Bronchial epithelial cell (primary cell): ENCODE measurements at regions not wholly inside any gene's neighbourhood (a gene's known extent, or its start where the extent isn't known, plus 50 kb on each side); places are given as distances from the start of the nearest gene placed in this dataset.

ENCODE experiments used
- DNase-seq: peaks from one replicate; pipeline ENCODE4 v3.0.0-alpha.2; 2010; ENCODE audit warnings: low read depth
- FAIRE-seq: peaks from 2 replicates; lab custom pipeline; 2011; peaks lifted over from hg19 to GRCh38; lab: Jason Lieb, UNC
- H3K27me3 ChIP-seq: 2 replicates; pipeline ENCODE4 v1.5.1; 2011; ENCODE audit warnings: low read length; ENCODE audit not compliant: control insufficient read depth, insufficient read depth
- H3K36me3 ChIP-seq: 2 replicates; pipeline ENCODE4 v1.5.1; 2011; ENCODE audit warnings: low read length; ENCODE audit not compliant: control insufficient read depth, insufficient read depth
- H3K4me3 ChIP-seq: 2 replicates; pipeline ENCODE4 v1.5.1; 2011; ENCODE audit warnings: mild to moderate bottlenecking, low read depth, low read length, control low read depth
- TF ChIP-seq, protein P1 (sequence below): IDR thresholded peaks from 2 replicates; pipeline ENCODE4 v1.5.1; 2011; ENCODE audit warnings: mild to moderate bottlenecking, moderate library complexity, low read length, control low read depth, inconsistent platforms; ENCODE audit not compliant: insufficient read depth, severe bottlenecking

DNA sequence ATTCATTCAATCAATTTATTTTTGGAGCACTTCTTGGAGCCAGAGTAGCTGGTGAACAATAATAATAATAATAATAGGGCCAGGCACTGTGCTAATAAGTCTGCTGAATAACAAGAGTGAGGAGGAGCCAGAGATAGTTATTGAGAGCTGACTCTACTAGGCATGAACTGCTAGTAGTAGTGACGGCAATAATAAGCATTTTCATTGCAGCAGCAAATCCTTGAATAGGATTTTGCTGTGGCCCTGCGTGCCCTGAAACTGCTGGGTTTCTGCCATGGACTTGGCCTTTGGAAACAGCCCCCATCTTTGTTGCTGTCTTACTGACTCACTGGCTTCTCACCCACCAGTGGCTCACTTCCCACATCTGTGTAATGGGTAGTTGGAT, 545.9 kb downstream of the MIAT start:
- FAIRE-seq, result no peak
- Histone ChIP-seq H3K4me3 (no peak overlapping the region), H3K36me3 (no peaks in the 10 kb centered on the region)

DNA sequence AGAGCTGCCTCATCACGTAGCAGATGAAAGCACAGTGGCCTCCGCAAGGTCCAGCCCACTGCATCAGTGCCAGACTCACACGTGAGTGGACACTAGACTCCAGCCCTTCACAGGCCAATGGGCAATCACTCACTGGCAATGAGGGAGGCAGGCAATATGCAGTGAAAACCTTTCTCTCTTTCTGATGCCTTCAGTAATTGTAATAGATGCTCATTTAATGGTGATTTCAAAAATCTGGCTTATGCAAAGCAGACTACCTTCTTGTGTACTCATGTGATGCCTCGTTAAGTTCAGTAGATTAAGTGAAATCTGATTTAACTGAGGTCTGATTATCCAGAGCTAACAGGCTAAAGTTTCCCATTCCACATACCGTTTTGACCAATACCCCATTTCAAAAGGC, 546.9 kb downstream of the MIAT start:
- no peaks in the 10 kb centered on the region for H3K27me3 ChIP-seq
- FAIRE-seq (no peak), DNase-seq (no peak)
- TF ChIP-seq, protein P1, sequence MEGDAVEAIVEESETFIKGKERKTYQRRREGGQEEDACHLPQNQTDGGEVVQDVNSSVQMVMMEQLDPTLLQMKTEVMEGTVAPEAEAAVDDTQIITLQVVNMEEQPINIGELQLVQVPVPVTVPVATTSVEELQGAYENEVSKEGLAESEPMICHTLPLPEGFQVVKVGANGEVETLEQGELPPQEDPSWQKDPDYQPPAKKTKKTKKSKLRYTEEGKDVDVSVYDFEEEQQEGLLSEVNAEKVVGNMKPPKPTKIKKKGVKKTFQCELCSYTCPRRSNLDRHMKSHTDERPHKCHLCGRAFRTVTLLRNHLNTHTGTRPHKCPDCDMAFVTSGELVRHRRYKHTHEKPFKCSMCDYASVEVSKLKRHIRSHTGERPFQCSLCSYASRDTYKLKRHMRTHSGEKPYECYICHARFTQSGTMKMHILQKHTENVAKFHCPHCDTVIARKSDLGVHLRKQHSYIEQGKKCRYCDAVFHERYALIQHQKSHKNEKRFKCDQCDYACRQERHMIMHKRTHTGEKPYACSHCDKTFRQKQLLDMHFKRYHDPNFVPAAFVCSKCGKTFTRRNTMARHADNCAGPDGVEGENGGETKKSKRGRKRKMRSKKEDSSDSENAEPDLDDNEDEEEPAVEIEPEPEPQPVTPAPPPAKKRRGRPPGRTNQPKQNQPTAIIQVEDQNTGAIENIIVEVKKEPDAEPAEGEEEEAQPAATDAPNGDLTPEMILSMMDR, result no peak
- H3K36me3 ChIP-seq, result no peaks in the 10 kb centered on the region
- no peak overlapping the region for H3K4me3 ChIP-seq

More for the DNA sequence above, 545.9 kb downstream of the MIAT start:
- H3K27me3 ChIP-seq, result no peaks in the 10 kb centered on the region
- TF ChIP-seq, protein P1, result no peak
- DNase-seq, result no peak

DNA sequence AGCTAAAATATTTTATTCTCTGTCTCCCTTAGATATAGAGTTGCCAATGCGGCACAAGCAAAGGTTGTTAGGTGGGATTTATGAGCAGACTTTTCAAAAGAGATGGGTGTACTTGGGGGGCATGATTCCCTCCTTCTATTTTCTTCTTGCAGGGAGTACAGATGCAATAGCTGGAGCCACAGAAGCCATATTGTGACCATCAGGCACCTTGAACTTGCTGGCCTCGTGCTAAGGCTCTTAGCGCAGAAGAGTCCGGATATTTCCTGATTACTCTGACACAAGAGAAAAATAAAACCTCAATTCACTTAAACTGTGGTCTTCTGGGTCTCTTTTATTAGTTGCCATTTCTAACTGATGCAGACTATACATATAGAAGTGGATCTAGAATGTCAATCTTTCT, 547.4 kb downstream of the MIAT start:
- H3K27me3 ChIP-seq, result no peaks in the 10 kb centered on the region
- H3K4me3 ChIP-seq, result no peak overlapping the region
- TF ChIP-seq, protein P1, result no peak
- DNase-seq (no peak), FAIRE-seq (no peak)
- H3K36me3 ChIP-seq, result no peaks in the 10 kb centered on the region

DNA sequence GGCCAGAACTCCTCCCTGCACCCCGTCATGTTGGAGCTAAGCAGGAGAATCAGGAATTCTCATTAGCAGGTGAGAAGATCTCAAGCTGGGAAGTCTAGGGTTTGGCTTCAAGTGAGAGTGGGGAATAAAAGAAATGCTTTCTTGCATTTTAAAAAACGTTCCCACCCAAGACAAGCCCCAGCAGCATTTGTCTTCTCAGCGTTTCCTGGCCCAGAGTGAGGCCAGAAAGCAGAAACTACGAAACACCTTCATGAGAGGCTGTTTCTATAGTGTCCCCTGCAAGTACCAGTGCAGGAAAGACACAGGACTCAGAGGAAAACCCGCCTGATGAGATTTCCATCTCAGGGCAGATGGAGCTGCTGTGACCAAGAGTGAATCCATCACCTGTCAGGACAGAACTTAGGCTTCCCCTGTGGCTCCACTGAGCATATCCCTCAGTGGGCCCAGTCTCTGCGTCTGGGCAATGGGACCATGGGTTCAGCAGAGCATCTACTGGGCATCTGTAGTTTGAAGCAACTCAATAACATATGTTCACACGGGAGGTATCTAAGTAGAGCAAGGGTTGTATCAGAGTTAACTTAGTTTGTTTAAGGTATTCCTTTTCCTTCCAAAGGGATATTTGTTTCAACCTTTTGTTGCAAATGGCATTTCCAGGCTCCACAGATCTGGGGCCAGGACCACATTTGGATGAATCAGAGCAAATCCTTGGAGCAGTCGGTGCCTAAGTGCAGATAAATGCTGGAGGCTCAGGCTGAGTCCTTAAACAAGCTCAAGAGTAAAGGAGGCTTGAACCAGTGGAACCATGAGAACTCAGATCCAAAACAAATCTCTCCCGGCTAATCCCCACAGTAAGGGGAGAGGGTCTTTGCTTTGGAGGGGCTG, 548.3 kb downstream of the MIAT start:
- TF ChIP-seq, protein P1, result no peak
- no peaks in the 10 kb centered on the region for H3K36me3 ChIP-seq
- no peak for FAIRE-seq

DNA sequence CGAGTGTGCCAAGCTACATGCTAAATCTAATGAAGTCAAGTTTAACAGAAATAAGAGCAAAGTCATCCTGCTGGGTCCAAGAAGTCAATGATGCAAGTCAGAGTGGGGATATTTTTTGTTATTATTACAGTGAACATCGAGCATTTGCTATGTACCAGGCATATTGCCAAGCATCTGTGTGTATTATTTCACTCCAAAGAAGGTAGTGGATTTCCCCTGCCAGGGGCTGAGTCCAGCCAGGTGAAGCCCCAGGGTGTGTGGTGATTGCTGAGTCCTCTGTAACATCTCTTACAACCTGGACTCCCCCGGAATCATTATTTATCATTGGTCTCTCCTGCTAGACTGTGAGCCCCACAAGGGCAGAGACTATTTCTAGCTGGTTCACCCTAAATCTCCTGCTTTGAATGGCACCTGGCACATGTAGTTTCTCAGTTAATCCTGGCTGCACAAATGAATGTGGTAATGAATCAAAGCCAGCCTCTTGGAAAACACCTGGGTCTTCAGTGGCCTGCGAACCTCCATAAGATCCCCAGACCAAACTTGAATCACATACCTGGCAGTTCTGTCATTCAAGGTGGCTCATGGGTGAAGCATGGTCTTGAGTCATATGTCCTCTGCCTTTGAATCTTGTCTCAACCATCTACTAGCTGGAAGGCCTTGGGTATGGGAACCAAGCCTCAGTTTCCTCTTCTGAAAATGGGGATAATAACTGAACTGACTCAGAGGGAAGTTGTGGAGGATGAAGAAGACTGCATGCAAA, 549.2 kb downstream of the MIAT start:
- Histone ChIP-seq H3K36me3 (no peaks in the 10 kb centered on the region), H3K27me3 (no peaks in the 10 kb centered on the region), H3K4me3 (no peak overlapping the region)
- peak; percentile 77 for DNase-seq
- TF ChIP-seq, protein P1, result no peak
- peak; percentile 75 for FAIRE-seq

More for the DNA sequence above, 548.3 kb downstream of the MIAT start:
- DNase-seq, result no peak
- no peak overlapping the region for H3K4me3 ChIP-seq
- no peaks in the 10 kb centered on the region for H3K27me3 ChIP-seq
